GM18519 (cell line): ENCODE measurements at regions not wholly inside any gene's neighbourhood (a gene's known extent, or its start where the extent isn't known, plus 50 kb on each side); places are given as distances from the start of the nearest gene placed in this dataset.
"Not testable (repeated sequence)": the region's sequence is repeated elsewhere in the genome, so short reads cannot be mapped to it uniquely, and the experiment has no call there.

Experiments used
- ATAC-seq: cut with Tn5 transposase; IDR thresholded peaks from one replicate; pipeline ENCODE4 v1.9.1; 2021; ENCODE audit warnings: mild to moderate bottlenecking, moderate library complexity; ENCODE audit not compliant: unreplicated experiment, low FRiP score

- no peak for ATAC-seq
These were observed 106.1 kb upstream of the MIR17HG start for GRCh38 chr13:91241221-91241933.

- ATAC-seq = no peak
These were observed 104.8 kb upstream of the MIR17HG start for GRCh38 chr13:91242652-91243051.

GRCh38 chr13:91245288-91245687, 102.2 kb upstream of the MIR17HG start:
- ATAC-seq = no peak

- ATAC-seq = no peak
These were observed 99.7 kb upstream of the MIR17HG start for GRCh38 chr13:91247768-91248167.

GRCh38 chr13:91248249-91248648, 99.2 kb upstream of the MIR17HG start:
- ATAC-seq = no peak

- ATAC-seq = no peak
These were observed 98.1 kb upstream of the MIR17HG start for GRCh38 chr13:91249370-91249769.

- ATAC-seq = no peak
These were observed 97.6 kb upstream of the MIR17HG start for GRCh38 chr13:91249861-91250260.

- ATAC-seq = not testable (repeated sequence)
These were observed 95.9 kb upstream of the MIR17HG start for GRCh38 chr13:91251573-91251972.

GRCh38 chr13:91264484-91264883, 83.0 kb upstream of the MIR17HG start:
- no peak for ATAC-seq

GRCh38 chr13:91269237-91269636, 78.2 kb upstream of the MIR17HG start:
- ATAC-seq = no peak

- ATAC-seq = no peak
These were observed 77.5 kb upstream of the MIR17HG start for GRCh38 chr13:91270031-91270430.

- ATAC-seq = no peak
These were observed 75.2 kb upstream of the MIR17HG start for GRCh38 chr13:91272235-91272777.

GRCh38 chr13:91273675-91274074, 73.8 kb upstream of the MIR17HG start:
- no peak for ATAC-seq

GRCh38 chr13:91277013-91277676, 70.3 kb upstream of the MIR17HG start:
- no peak for ATAC-seq

GRCh38 chr13:91278291-91278690, 69.2 kb upstream of the MIR17HG start:
- ATAC-seq = no peak

GRCh38 chr13:91278888-91279287, 68.6 kb upstream of the MIR17HG start:
- peak; percentile 40 for ATAC-seq

- no peak for ATAC-seq
These were observed 66.7 kb upstream of the MIR17HG start for GRCh38 chr13:91280801-91281200.

GRCh38 chr13:91284335-91284734, 63.2 kb upstream of the MIR17HG start:
- ATAC-seq = no peak

- no peak for ATAC-seq
These were observed 61.2 kb upstream of the MIR17HG start for GRCh38 chr13:91286317-91286716.

- ATAC-seq = no peak
These were observed 56.4 kb upstream of the MIR17HG start for GRCh38 chr13:91291078-91291477.

- ATAC-seq = no peak
These were observed 54.8 kb upstream of the MIR17HG start for GRCh38 chr13:91292630-91293221.
